Astrocyte (in vitro differentiated cells and primary cell): ENCODE measurements at regions not wholly inside any gene's neighbourhood (a gene's known extent, or its start where the extent isn't known, plus 50 kb on each side); places are given as distances from the start of the nearest gene placed in this dataset.

Experiments used
- EZH2 ChIP-seq: IDR thresholded peaks from 2 replicates; pipeline ENCODE4 v1.6.1; 2012; ENCODE audit warnings: mild to moderate bottlenecking, low read length, inconsistent platforms; ENCODE audit not compliant: insufficient read depth
- TF ChIP-seq, protein P1 (sequence below): IDR thresholded peaks from 2 replicates; pipeline ENCODE4 v1.5.1; 2011; ENCODE audit warnings: low read depth, mild to moderate bottlenecking, inconsistent platforms, low read length, moderate library complexity; ENCODE audit not compliant: insufficient read depth

DNA sequence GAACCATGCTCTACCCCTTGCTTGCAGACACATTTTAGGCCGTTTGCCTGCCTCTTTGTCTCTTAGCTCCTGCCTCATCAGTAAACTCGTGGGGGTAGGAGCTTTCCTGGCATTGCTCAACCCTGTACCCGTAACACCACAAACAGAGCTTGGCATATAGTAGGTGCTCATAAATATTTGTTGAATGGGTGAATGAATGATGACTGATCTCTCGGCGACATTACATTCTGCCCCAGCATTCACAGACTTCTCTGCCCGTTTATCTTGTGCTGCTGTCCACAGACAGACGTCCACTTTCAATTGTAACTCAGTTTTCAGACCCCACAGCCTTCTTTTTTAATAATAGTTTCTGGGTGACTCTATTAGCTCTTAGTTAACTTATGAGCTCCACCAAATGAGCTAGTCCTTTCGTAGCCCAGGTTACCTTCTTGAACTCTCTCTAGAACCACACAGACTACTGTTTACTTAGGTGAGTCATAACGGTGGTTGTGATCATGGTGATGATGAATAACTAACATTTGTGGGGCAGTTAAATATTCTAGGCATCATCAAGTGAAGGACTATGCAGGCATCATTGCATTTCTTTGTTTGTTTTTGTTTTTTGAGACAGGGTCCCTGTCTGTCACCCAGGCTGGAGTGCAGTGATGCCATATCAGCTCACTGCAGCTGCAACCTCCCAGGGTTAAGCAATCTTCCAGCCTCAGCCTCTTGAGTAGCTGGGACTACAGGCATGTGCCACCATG, 188.4 kb downstream of the ADAMTS15 start:
- TF ChIP-seq, protein P1, sequence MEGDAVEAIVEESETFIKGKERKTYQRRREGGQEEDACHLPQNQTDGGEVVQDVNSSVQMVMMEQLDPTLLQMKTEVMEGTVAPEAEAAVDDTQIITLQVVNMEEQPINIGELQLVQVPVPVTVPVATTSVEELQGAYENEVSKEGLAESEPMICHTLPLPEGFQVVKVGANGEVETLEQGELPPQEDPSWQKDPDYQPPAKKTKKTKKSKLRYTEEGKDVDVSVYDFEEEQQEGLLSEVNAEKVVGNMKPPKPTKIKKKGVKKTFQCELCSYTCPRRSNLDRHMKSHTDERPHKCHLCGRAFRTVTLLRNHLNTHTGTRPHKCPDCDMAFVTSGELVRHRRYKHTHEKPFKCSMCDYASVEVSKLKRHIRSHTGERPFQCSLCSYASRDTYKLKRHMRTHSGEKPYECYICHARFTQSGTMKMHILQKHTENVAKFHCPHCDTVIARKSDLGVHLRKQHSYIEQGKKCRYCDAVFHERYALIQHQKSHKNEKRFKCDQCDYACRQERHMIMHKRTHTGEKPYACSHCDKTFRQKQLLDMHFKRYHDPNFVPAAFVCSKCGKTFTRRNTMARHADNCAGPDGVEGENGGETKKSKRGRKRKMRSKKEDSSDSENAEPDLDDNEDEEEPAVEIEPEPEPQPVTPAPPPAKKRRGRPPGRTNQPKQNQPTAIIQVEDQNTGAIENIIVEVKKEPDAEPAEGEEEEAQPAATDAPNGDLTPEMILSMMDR = no peak
- TF ChIP-seq EZH2 = no peak
